Gastroesophageal sphincter (tissue), 3 donors: ENCODE measurements at regions not wholly inside any gene's neighbourhood (a gene's known extent, or its start where the extent isn't known, plus 50 kb on each side); places are given as distances from the start of the nearest gene placed in this dataset.

Experiments
- CTCF ChIP-seq, 4 experiments: fragments of 200-600 bp in 2 of 4; fragments of 450-650 bp in 2 of 4; sonication (generic) in 1 of 4; IDR thresholded peaks; one replicate each; pipeline ENCODE4 v1.5.1; 2017 to 2019; ENCODE audit warnings: antibody characterized with exemption in 4 of 4, mild to moderate bottlenecking in 2 of 4, moderate library complexity in 2 of 4
- POLR2AphosphoS5 ChIP-seq: sonication (generic); formaldehyde crosslinking; IDR thresholded peaks from one replicate; pipeline ENCODE4 v1.6.1; 2017; ENCODE audit warnings: antibody characterized with exemption

DNA sequence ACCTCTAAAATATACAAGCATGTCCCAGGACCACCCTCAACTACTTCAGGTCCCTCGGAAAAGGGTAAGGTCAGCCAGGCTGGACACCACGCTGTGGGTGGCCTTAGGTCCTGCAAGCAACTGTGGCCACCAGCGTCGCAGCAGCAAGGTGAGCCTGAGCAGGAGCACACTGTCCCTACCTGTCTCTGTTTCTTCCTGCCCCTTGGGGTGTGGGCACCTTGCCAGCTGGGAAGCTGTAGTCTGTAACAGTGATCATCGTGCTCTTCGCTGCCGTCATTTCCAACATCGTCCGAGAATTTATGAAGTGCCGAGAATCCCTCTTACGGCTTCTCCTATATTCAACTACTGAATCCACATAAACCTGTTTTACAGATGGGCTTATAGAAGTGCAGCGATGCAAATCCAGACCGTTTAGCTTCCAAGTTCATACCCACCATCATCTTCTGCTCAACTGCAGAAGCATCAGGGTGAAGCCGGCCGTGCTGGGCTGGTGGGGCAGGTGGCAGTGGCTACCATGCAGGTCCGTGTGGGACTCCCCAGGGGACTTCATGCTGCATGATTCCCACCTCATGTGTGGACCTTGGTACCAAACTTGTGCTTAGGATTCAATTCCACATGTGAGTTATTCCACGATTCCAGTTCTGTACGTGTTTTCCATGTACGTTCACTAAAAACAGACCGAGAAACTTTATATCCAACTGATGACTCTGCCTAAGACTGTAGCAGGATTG is 361.3 kb upstream of the SFSWAP start:
- TF ChIP-seq CTCF (IDR thresholded peaks at IDR 0.05) (no peak), POLR2AphosphoS5 (no peak)
